H1 (cell line): ENCODE measurements at regions not wholly inside any gene's neighbourhood (a gene's known extent, or its start where the extent isn't known, plus 50 kb on each side); places are given as distances from the start of the nearest gene placed in this dataset.

ENCODE experiments used
- CEBPB ChIP-seq: IDR thresholded peaks from 2 replicates; pipeline ENCODE4 v1.6.1; 2012; ENCODE audit warnings: low read depth, low read length
- FOSL1 ChIP-seq: IDR thresholded peaks from 2 replicates; pipeline ENCODE4 v1.6.1; 2011; ENCODE audit warnings: mild to moderate bottlenecking, low read depth, low read length, moderate library complexity; ENCODE audit not compliant: insufficient read depth
- POLR2A ChIP-seq, 2 experiments: IDR thresholded peaks; 1 replicate in 1 of 2; 2 replicates in 1 of 2; pipeline ENCODE4 v1.6.1; 2011; ENCODE audit warnings: low read depth in 2 of 2, low read length in 2 of 2, mild to moderate bottlenecking in 2 of 2; ENCODE audit errors: control extremely low read depth in 1 of 2
- RNF2 ChIP-seq: fragments of 200-900, 300-1000 bp; sonication (generic); IDR thresholded peaks from 2 replicates; pipeline ENCODE4 v1.7.1; 2016; ENCODE audit warnings: borderline replicate concordance, low read depth, mild to moderate bottlenecking, antibody characterized with exemption, low read length; ENCODE audit not compliant: poor library complexity, severe bottlenecking; ENCODE audit errors: missing control alignments
- SAP30 ChIP-seq: fragments of 300-600 bp; sonication (generic); IDR thresholded peaks from 2 replicates; pipeline ENCODE4 v1.7.1; 2012; ENCODE audit warnings: low read length, moderate library complexity, mild to moderate bottlenecking, inconsistent platforms; ENCODE audit not compliant: insufficient read depth, insufficient replicate concordance
- ZNF274 ChIP-seq: IDR thresholded peaks from 2 replicates; pipeline ENCODE4 v1.7.0; 2012; ENCODE audit warnings: low read length, borderline replicate concordance; ENCODE audit errors: extremely low read depth
- TF ChIP-seq, protein P1 (sequence below): fragments of 300-600 bp; sonication (generic); IDR thresholded peaks from 2 replicates; pipeline ENCODE4 v1.7.1; 2012; ENCODE audit warnings: low read length, moderate library complexity, mild to moderate bottlenecking, inconsistent platforms; ENCODE audit not compliant: insufficient replicate concordance
- TF ChIP-seq, protein P2 (sequence below): IDR thresholded peaks from 2 replicates; pipeline ENCODE4 v1.6.1; 2011; ENCODE audit warnings: low read depth, mild to moderate bottlenecking, low read length; ENCODE audit not compliant: insufficient read depth
- TF ChIP-seq, protein P3 (sequence below): IDR thresholded peaks from 2 replicates; pipeline ENCODE4 v1.6.1; 2011; ENCODE audit warnings: low read length, improper control_type of control experiment

DNA sequence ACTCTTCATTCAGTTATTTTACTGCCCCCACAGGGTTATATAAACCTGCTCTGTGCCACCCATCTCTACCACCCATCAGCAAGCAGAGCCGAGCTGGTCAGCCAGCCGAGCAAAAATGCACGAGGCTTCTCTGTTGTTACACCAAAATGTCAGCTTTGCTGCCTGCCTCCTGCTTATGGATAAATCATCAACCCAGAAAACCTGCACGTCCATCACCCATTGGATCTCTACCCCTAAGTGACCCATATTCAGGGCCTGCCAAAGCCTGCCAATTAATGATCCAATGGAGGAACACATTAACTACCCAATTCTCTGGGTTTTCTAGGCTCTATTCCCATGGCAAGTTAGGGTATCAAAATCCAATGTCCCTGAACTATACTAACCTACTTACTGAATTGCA, 365.5 kb upstream of the ACVR2A start (continued):
- TF ChIP-seq, protein P1, sequence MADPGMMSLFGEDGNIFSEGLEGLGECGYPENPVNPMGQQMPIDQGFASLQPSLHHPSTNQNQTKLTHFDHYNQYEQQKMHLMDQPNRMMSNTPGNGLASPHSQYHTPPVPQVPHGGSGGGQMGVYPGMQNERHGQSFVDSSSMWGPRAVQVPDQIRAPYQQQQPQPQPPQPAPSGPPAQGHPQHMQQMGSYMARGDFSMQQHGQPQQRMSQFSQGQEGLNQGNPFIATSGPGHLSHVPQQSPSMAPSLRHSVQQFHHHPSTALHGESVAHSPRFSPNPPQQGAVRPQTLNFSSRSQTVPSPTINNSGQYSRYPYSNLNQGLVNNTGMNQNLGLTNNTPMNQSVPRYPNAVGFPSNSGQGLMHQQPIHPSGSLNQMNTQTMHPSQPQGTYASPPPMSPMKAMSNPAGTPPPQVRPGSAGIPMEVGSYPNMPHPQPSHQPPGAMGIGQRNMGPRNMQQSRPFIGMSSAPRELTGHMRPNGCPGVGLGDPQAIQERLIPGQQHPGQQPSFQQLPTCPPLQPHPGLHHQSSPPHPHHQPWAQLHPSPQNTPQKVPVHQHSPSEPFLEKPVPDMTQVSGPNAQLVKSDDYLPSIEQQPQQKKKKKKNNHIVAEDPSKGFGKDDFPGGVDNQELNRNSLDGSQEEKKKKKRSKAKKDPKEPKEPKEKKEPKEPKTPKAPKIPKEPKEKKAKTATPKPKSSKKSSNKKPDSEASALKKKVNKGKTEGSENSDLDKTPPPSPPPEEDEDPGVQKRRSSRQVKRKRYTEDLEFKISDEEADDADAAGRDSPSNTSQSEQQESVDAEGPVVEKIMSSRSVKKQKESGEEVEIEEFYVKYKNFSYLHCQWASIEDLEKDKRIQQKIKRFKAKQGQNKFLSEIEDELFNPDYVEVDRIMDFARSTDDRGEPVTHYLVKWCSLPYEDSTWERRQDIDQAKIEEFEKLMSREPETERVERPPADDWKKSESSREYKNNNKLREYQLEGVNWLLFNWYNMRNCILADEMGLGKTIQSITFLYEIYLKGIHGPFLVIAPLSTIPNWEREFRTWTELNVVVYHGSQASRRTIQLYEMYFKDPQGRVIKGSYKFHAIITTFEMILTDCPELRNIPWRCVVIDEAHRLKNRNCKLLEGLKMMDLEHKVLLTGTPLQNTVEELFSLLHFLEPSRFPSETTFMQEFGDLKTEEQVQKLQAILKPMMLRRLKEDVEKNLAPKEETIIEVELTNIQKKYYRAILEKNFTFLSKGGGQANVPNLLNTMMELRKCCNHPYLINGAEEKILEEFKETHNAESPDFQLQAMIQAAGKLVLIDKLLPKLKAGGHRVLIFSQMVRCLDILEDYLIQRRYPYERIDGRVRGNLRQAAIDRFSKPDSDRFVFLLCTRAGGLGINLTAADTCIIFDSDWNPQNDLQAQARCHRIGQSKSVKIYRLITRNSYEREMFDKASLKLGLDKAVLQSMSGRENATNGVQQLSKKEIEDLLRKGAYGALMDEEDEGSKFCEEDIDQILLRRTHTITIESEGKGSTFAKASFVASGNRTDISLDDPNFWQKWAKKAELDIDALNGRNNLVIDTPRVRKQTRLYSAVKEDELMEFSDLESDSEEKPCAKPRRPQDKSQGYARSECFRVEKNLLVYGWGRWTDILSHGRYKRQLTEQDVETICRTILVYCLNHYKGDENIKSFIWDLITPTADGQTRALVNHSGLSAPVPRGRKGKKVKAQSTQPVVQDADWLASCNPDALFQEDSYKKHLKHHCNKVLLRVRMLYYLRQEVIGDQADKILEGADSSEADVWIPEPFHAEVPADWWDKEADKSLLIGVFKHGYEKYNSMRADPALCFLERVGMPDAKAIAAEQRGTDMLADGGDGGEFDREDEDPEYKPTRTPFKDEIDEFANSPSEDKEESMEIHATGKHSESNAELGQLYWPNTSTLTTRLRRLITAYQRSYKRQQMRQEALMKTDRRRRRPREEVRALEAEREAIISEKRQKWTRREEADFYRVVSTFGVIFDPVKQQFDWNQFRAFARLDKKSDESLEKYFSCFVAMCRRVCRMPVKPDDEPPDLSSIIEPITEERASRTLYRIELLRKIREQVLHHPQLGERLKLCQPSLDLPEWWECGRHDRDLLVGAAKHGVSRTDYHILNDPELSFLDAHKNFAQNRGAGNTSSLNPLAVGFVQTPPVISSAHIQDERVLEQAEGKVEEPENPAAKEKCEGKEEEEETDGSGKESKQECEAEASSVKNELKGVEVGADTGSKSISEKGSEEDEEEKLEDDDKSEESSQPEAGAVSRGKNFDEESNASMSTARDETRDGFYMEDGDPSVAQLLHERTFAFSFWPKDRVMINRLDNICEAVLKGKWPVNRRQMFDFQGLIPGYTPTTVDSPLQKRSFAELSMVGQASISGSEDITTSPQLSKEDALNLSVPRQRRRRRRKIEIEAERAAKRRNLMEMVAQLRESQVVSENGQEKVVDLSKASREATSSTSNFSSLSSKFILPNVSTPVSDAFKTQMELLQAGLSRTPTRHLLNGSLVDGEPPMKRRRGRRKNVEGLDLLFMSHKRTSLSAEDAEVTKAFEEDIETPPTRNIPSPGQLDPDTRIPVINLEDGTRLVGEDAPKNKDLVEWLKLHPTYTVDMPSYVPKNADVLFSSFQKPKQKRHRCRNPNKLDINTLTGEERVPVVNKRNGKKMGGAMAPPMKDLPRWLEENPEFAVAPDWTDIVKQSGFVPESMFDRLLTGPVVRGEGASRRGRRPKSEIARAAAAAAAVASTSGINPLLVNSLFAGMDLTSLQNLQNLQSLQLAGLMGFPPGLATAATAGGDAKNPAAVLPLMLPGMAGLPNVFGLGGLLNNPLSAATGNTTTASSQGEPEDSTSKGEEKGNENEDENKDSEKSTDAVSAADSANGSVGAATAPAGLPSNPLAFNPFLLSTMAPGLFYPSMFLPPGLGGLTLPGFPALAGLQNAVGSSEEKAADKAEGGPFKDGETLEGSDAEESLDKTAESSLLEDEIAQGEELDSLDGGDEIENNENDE = no peak
- TF ChIP-seq CEBPB (no peak), ZNF274 (no peak), SAP30 (no peak), FOSL1 (no peak), RNF2 (no peak), POLR2A (IDR thresholded peaks at IDR 0.05; ENCODE audit: control extremely low read depth in 1 of 2, low read depth in 2 of 2, low read length in 2 of 2) (no peak)
- TF ChIP-seq, protein P2, sequence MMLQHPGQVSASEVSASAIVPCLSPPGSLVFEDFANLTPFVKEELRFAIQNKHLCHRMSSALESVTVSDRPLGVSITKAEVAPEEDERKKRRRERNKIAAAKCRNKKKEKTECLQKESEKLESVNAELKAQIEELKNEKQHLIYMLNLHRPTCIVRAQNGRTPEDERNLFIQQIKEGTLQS = no peak
- TF ChIP-seq, protein P3, sequence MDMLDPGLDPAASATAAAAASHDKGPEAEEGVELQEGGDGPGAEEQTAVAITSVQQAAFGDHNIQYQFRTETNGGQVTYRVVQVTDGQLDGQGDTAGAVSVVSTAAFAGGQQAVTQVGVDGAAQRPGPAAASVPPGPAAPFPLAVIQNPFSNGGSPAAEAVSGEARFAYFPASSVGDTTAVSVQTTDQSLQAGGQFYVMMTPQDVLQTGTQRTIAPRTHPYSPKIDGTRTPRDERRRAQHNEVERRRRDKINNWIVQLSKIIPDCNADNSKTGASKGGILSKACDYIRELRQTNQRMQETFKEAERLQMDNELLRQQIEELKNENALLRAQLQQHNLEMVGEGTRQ = no peak
